ENCODE measurements at regions not wholly inside any gene's neighbourhood (a gene's known extent, or its start where the extent isn't known, plus 50 kb on each side); places are given as distances from the start of the nearest gene placed in this dataset.

DNA sequence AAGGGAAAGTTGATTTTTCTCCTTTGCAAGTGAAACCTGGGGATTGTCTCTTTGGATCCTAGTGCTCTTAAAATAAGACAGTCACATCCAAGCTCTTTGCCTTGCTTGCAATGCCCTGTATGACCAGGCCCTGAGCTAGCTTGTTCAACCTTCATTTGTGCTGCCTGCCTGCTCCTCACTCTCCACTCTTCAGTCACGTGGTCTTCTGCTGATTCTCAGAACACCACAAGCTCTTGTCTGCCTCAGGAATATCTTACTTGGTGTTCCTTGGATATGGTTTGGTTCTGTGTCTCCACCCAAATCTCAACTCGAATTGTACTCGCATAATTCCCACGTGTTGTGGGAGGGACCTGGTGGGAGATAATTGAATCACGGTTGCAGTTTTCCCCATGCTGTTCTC is 318.7 kb downstream of the RMST start:
- TF ChIP-seq, protein P1, sequence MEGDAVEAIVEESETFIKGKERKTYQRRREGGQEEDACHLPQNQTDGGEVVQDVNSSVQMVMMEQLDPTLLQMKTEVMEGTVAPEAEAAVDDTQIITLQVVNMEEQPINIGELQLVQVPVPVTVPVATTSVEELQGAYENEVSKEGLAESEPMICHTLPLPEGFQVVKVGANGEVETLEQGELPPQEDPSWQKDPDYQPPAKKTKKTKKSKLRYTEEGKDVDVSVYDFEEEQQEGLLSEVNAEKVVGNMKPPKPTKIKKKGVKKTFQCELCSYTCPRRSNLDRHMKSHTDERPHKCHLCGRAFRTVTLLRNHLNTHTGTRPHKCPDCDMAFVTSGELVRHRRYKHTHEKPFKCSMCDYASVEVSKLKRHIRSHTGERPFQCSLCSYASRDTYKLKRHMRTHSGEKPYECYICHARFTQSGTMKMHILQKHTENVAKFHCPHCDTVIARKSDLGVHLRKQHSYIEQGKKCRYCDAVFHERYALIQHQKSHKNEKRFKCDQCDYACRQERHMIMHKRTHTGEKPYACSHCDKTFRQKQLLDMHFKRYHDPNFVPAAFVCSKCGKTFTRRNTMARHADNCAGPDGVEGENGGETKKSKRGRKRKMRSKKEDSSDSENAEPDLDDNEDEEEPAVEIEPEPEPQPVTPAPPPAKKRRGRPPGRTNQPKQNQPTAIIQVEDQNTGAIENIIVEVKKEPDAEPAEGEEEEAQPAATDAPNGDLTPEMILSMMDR (IDR thresholded peaks at IDR 0.05): no peak
- no peak for TF ChIP-seq POLR2A (IDR thresholded peaks at IDR 0.05)

All from Peyer's patch (tissue), 4 donors.